GM23338 (cell line): ENCODE measurements at regions not wholly inside any gene's neighbourhood (a gene's known extent, or its start where the extent isn't known, plus 50 kb on each side); places are given as distances from the start of the nearest gene placed in this dataset.
A peak's percentile ranks its signal among the peaks of the same experiment; 100 is the strongest.

Source experiments
- ATAC-seq: fragments of 200-7000 bp; cut with Tn5 transposase; 3 replicates; pipeline ENCODE4 v1.9.1; 2020
- DNase-seq: peaks from one replicate; pipeline ENCODE4 v3.0.0-alpha.2; 2015; ENCODE audit warnings: low spot score
- H2AFZ ChIP-seq: fragments of 200-600 bp; sonication (generic); 2 replicates; pipeline ENCODE4 v1.8.0; 2016; ENCODE audit warnings: antibody characterized with exemption, mild to moderate bottlenecking, moderate library complexity
- H3F3A ChIP-seq: fragments of 200-600 bp; sonication (generic); replicated peaks from 2 replicates; pipeline ENCODE4 v1.8.0; 2017; ENCODE audit warnings: antibody characterized with exemption, mixed run types, low read depth
- H3K27ac ChIP-seq: fragments of 200-600 bp; sonication (generic); 2 replicates; pipeline ENCODE4 v1.6.1; 2016; ENCODE audit warnings: low read depth
- H3K27me3 ChIP-seq: fragments of 200-600 bp; sonication (generic); 2 replicates; pipeline ENCODE4 v1.8.0; 2016; ENCODE audit warnings: mild to moderate bottlenecking, mixed run types, moderate library complexity; ENCODE audit not compliant: insufficient read depth
- H3K36me3 ChIP-seq: fragments of 200-600 bp; sonication (generic); 2 replicates; pipeline ENCODE4 v1.8.0; 2016; ENCODE audit warnings: mild to moderate bottlenecking; ENCODE audit not compliant: insufficient read depth
- H3K4me1 ChIP-seq: fragments of 200-600 bp; sonication (generic); 2 replicates; pipeline ENCODE4 v1.8.0; 2016; ENCODE audit warnings: mild to moderate bottlenecking, moderate library complexity; ENCODE audit not compliant: insufficient read depth
- H3K4me2 ChIP-seq: fragments of 200-600 bp; sonication (generic); 2 replicates; pipeline ENCODE4 v1.7.1; 2017; ENCODE audit warnings: mixed run types
- H3K4me3 ChIP-seq: fragments of 200-600 bp; sonication (generic); 2 replicates; pipeline ENCODE4 v1.6.1; 2016; ENCODE audit warnings: mixed run types
- H3K79me2 ChIP-seq: fragments of 200-600 bp; sonication (generic); replicated peaks from 2 replicates; pipeline ENCODE4 v1.8.0; 2017; ENCODE audit warnings: mild to moderate bottlenecking; ENCODE audit not compliant: insufficient read depth
- H3K9me2 ChIP-seq: fragments of 200-600 bp; sonication (generic); 2 replicates; pipeline ENCODE4 v1.8.0; 2017; ENCODE audit not compliant: insufficient read depth
- H4K20me1 ChIP-seq: fragments of 200-600 bp; sonication (generic); replicated peaks from 2 replicates; pipeline ENCODE4 v1.8.0; 2017; ENCODE audit warnings: mild to moderate bottlenecking; ENCODE audit not compliant: insufficient read depth
- H3K27ac Mint-ChIP-seq: 2 replicates; pipeline ENCODE4 v1.8.0; 2020; ENCODE audit warnings: inconsistent platforms, mild to moderate bottlenecking, moderate library complexity, mixed read lengths
- H3K27me3 Mint-ChIP-seq: 3 replicates; pipeline ENCODE4 v1.8.0; 2022; ENCODE audit warnings: low read depth, mild to moderate bottlenecking, moderate library complexity, mixed read lengths, inconsistent platforms; ENCODE audit not compliant: insufficient read depth, poor library complexity
- H3K36me3 Mint-ChIP-seq: 3 replicates; pipeline ENCODE4 v1.8.0; 2021; ENCODE audit warnings: low read depth, mild to moderate bottlenecking, inconsistent platforms, moderate library complexity, mixed read lengths
- H3K4me1 Mint-ChIP-seq: 3 replicates; pipeline ENCODE4 v1.8.0; 2020; ENCODE audit warnings: mild to moderate bottlenecking, inconsistent platforms, mixed read lengths
- H3K4me3 Mint-ChIP-seq: 3 replicates; pipeline ENCODE4 v1.8.0; 2021; ENCODE audit warnings: moderate library complexity, mild to moderate bottlenecking, inconsistent platforms, mixed read lengths
- H3K9me3 Mint-ChIP-seq: 3 replicates; pipeline ENCODE4 v1.8.0; 2020; ENCODE audit warnings: moderate library complexity, mild to moderate bottlenecking, inconsistent platforms, mixed read lengths
- EZH2phosphoT487 ChIP-seq: fragments of 200-600 bp; sonication (generic); IDR thresholded peaks from one replicate; pipeline ENCODE4 v1.8.1; 2018; ENCODE audit warnings: antibody characterized with exemption; ENCODE audit not compliant: unreplicated experiment
- REST ChIP-seq: IDR thresholded peaks from one replicate; pipeline ENCODE4 v1.6.1; 2018; ENCODE audit warnings: antibody characterized with exemption; ENCODE audit not compliant: unreplicated experiment
- ZNF462 ChIP-seq: fragments of 250-450 bp; sonication (Bioruptor Pico); IDR thresholded peaks from 2 replicates; pipeline ENCODE4 v1.5.0; 2020; ENCODE audit warnings: mild to moderate bottlenecking, moderate library complexity

- Histone ChIP-seq H2AFZ (no peak overlapping the region), H3K27me3 (no peaks in the 10 kb centered on the region), H3K36me3 (no peaks in the 10 kb centered on the region), H3K4me1 (peaks cover 8% of the 10 kb centered on the region), H3K27ac (no peak overlapping the region), H3F3A (no peaks in the 10 kb centered on the region), H3K4me3 (no peak overlapping the region), H3K9me2 (no peaks in the 10 kb centered on the region), H3K79me2 (no peaks in the 10 kb centered on the region), H3K4me2 (no peak overlapping the region), H4K20me1 (no peaks in the 10 kb centered on the region)
- Mint-ChIP-seq H3K27me3 (peaks cover 1% of the 10 kb centered on the region), H3K36me3 (no peaks in the 10 kb centered on the region), H3K4me1 (peaks cover 29% of the 10 kb centered on the region), H3K9me3 (no peaks in the 10 kb centered on the region), H3K27ac (peak overlapping the region; percentile 80; the same call in 1 of the 2 replicates), H3K4me3 (no peak overlapping the region; the same call in 2 of the 3 replicates)
- ATAC-seq (no peak), DNase-seq (no peak)
- TF ChIP-seq REST: no peak
- no peak for TF ChIP-seq ZNF462 (CRISPR knock-in tag)
- TF ChIP-seq EZH2phosphoT487: no peak
Measured at GRCh38 chr6:122154155-122154554, 245.3 kb upstream of the HSF2 start.
